Astrocyte (in vitro differentiated cells and primary cell): ENCODE measurements at regions not wholly inside any gene's neighbourhood (a gene's known extent, or its start where the extent isn't known, plus 50 kb on each side); places are given as distances from the start of the nearest gene placed in this dataset.

ENCODE experiments used
- DNase-seq: peaks from one replicate; pipeline ENCODE4 v3.0.0-alpha.2; 2010; ENCODE audit warnings: low read depth
- FAIRE-seq: peaks from 2 replicates; lab custom pipeline; 2011; peaks lifted over from hg19 to GRCh38; lab: Jason Lieb, UNC
- H2AFZ ChIP-seq: 2 replicates; pipeline ENCODE4 v1.6.0; 2012; ENCODE audit warnings: low read depth, low read length, inconsistent platforms
- H3K27ac ChIP-seq: 2 replicates; pipeline ENCODE4 v1.5.1; 2011; ENCODE audit warnings: low read depth, low read length, inconsistent platforms
- H3K27me3 ChIP-seq: 2 replicates; pipeline ENCODE4 v1.6.0; 2011; ENCODE audit warnings: low read length, inconsistent platforms; ENCODE audit not compliant: insufficient read depth
- H3K36me3 ChIP-seq: 2 replicates; pipeline ENCODE4 v1.5.1; 2011; ENCODE audit warnings: low read length, inconsistent platforms; ENCODE audit not compliant: insufficient read depth
- H3K4me1 ChIP-seq: 2 replicates; pipeline ENCODE4 v1.5.1; 2011; ENCODE audit warnings: low read length, inconsistent platforms; ENCODE audit not compliant: insufficient read depth
- H3K4me2 ChIP-seq: 2 replicates; pipeline ENCODE4 v1.6.0; 2012; ENCODE audit warnings: low read length, inconsistent platforms
- H3K4me3 ChIP-seq: 2 replicates; pipeline ENCODE4 v1.5.1; 2011; ENCODE audit warnings: low read depth, mild to moderate bottlenecking, low read length, inconsistent platforms; ENCODE audit not compliant: insufficient read depth
- H3K79me2 ChIP-seq: 2 replicates; pipeline ENCODE4 v1.6.0; 2012; ENCODE audit warnings: mild to moderate bottlenecking, low read length, inconsistent platforms; ENCODE audit not compliant: insufficient read depth
- H3K9ac ChIP-seq: 2 replicates; pipeline ENCODE4 v1.6.0; 2012; ENCODE audit warnings: mild to moderate bottlenecking, low read length, inconsistent platforms
- H3K9me3 ChIP-seq: 2 replicates; pipeline ENCODE4 v1.5.1; 2012; ENCODE audit warnings: low read depth, mild to moderate bottlenecking, low read length, inconsistent platforms; ENCODE audit not compliant: insufficient read depth
- H4K20me1 ChIP-seq: 2 replicates; pipeline ENCODE4 v1.6.0; 2012; ENCODE audit warnings: low read length, inconsistent platforms; ENCODE audit not compliant: insufficient read depth
- H3K27ac Mint-ChIP-seq: one replicate; pipeline ENCODE4 v1.8.0; 2021; ENCODE audit warnings: mild to moderate bottlenecking, mixed read lengths; ENCODE audit not compliant: unreplicated experiment
- H3K27me3 Mint-ChIP-seq: one replicate; pipeline ENCODE4 v1.8.0; 2021; ENCODE audit warnings: low read depth, mixed read lengths; ENCODE audit not compliant: unreplicated experiment
- H3K36me3 Mint-ChIP-seq: one replicate; pipeline ENCODE4 v1.8.0; 2021; ENCODE audit warnings: low read depth, mixed read lengths; ENCODE audit not compliant: unreplicated experiment
- H3K4me1 Mint-ChIP-seq: one replicate; pipeline ENCODE4 v1.8.0; 2021; ENCODE audit warnings: low read depth, mixed read lengths; ENCODE audit not compliant: unreplicated experiment
- H3K4me3 Mint-ChIP-seq: one replicate; pipeline ENCODE4 v1.8.0; 2021; ENCODE audit warnings: mild to moderate bottlenecking, moderate library complexity, mixed read lengths; ENCODE audit not compliant: unreplicated experiment
- H3K9me3 Mint-ChIP-seq: one replicate; pipeline ENCODE4 v1.8.0; 2021; ENCODE audit warnings: mild to moderate bottlenecking, mixed read lengths; ENCODE audit not compliant: unreplicated experiment
- CTCF ChIP-seq: IDR thresholded peaks from 2 replicates; pipeline ENCODE4 v1.5.1; 2011; ENCODE audit warnings: low read depth, mild to moderate bottlenecking, inconsistent platforms, low read length, moderate library complexity; ENCODE audit not compliant: insufficient read depth
- EZH2 ChIP-seq: IDR thresholded peaks from 2 replicates; pipeline ENCODE4 v1.6.1; 2012; ENCODE audit warnings: mild to moderate bottlenecking, low read length, inconsistent platforms; ENCODE audit not compliant: insufficient read depth

GRCh38 chr19:27719034-27719433 is 1493.9 kb downstream of the UQCRFS1 start:
- H2AFZ ChIP-seq: no peak overlapping the region
- DNase-seq (no peak), FAIRE-seq (no peak)
- H3K9me3 Mint-ChIP-seq: peaks cover 21% of the 10 kb centered on the region
- no peak overlapping the region for H3K27ac ChIP-seq
- no peaks in the 10 kb centered on the region for H3K79me2 ChIP-seq
- H3K4me2 ChIP-seq: no peak overlapping the region
- H3K27me3 ChIP-seq: no peaks in the 10 kb centered on the region
- no peaks in the 10 kb centered on the region for H4K20me1 ChIP-seq
- H3K4me3 ChIP-seq: no peak overlapping the region
- H3K4me1 ChIP-seq: no peaks in the 10 kb centered on the region
- H3K36me3 Mint-ChIP-seq: no peaks in the 10 kb centered on the region
- H3K27me3 Mint-ChIP-seq: no peaks in the 10 kb centered on the region
- TF ChIP-seq CTCF (no peak), EZH2 (no peak)
- H3K36me3 ChIP-seq: no peaks in the 10 kb centered on the region
- no peaks in the 10 kb centered on the region for H3K9me3 ChIP-seq
- no peaks in the 10 kb centered on the region for H3K4me1 Mint-ChIP-seq
- H3K9ac ChIP-seq: no peak overlapping the region
- H3K4me3 Mint-ChIP-seq: no peak overlapping the region
- no peak overlapping the region for H3K27ac Mint-ChIP-seq

DNA sequence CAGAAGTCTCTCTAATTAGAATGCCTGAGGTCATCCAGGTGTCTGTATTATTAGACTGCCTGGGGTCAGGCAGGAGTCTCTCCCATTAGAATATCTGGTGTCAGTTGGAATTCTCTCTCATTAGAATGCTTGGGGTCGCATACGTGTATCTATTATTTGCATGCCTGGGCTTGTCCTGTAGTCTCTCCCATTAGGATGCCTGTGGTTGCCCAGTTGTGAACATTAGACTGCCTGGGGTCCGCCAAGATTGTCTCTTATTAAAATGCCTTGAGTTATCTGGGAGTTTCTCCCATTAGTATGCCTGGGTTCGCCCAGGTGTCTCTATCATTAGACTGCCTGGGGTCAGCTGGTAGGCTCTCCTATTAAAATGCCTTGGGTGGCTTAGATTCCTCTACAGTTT is 1494.7 kb downstream of the UQCRFS1 start:
- H3K9me3 Mint-ChIP-seq: peaks cover 21% of the 10 kb centered on the region
- H3K27ac Mint-ChIP-seq: no peak overlapping the region
- Histone ChIP-seq H3K27me3 (no peaks in the 10 kb centered on the region), H3K4me1 (no peaks in the 10 kb centered on the region), H3K4me2 (no peak overlapping the region), H3K79me2 (no peaks in the 10 kb centered on the region), H3K36me3 (no peaks in the 10 kb centered on the region), H2AFZ (no peak overlapping the region), H3K9me3 (no peaks in the 10 kb centered on the region), H3K9ac (no peak overlapping the region), H3K27ac (no peak overlapping the region), H3K4me3 (no peak overlapping the region), H4K20me1 (no peaks in the 10 kb centered on the region)
- H3K27me3 Mint-ChIP-seq: no peaks in the 10 kb centered on the region
- no peak overlapping the region for H3K4me3 Mint-ChIP-seq
- no peaks in the 10 kb centered on the region for H3K36me3 Mint-ChIP-seq
- no peaks in the 10 kb centered on the region for H3K4me1 Mint-ChIP-seq
- TF ChIP-seq CTCF (no peak), EZH2 (no peak)
- FAIRE-seq (no peak), DNase-seq (no peak)

GRCh38 chr19:27717825-27718224 is 1495.1 kb downstream of the UQCRFS1 start:
- H2AFZ ChIP-seq: no peak overlapping the region
- no peaks in the 10 kb centered on the region for H3K27me3 ChIP-seq
- FAIRE-seq (no peak), DNase-seq (no peak)
- no peaks in the 10 kb centered on the region for H3K9me3 ChIP-seq
- TF ChIP-seq CTCF (no peak), EZH2 (no peak)
- no peaks in the 10 kb centered on the region for H3K79me2 ChIP-seq
- no peak overlapping the region for H3K27ac ChIP-seq
- no peaks in the 10 kb centered on the region for H3K4me1 ChIP-seq
- Mint-ChIP-seq H3K36me3 (no peaks in the 10 kb centered on the region), H3K4me1 (no peaks in the 10 kb centered on the region), H3K27ac (no peak overlapping the region), H3K4me3 (no peak overlapping the region), H3K27me3 (no peaks in the 10 kb centered on the region), H3K9me3 (peaks cover 21% of the 10 kb centered on the region)
- no peaks in the 10 kb centered on the region for H4K20me1 ChIP-seq
- H3K9ac ChIP-seq: no peak overlapping the region
- H3K36me3 ChIP-seq: no peaks in the 10 kb centered on the region
- no peak overlapping the region for H3K4me3 ChIP-seq
- H3K4me2 ChIP-seq: no peak overlapping the region
